Skin of body (tissue), 1 donor: ENCODE measurements at regions not wholly inside any gene's neighbourhood (a gene's known extent, or its start where the extent isn't known, plus 50 kb on each side); places are given as distances from the start of the nearest gene placed in this dataset.
A peak's percentile ranks its signal among the peaks of the same experiment; 100 is the strongest.

ENCODE experiments used
- DNase-seq: peaks from one replicate; lab custom pipeline; 2025; lab: John Stamatoyannopoulos, UW

DNA sequence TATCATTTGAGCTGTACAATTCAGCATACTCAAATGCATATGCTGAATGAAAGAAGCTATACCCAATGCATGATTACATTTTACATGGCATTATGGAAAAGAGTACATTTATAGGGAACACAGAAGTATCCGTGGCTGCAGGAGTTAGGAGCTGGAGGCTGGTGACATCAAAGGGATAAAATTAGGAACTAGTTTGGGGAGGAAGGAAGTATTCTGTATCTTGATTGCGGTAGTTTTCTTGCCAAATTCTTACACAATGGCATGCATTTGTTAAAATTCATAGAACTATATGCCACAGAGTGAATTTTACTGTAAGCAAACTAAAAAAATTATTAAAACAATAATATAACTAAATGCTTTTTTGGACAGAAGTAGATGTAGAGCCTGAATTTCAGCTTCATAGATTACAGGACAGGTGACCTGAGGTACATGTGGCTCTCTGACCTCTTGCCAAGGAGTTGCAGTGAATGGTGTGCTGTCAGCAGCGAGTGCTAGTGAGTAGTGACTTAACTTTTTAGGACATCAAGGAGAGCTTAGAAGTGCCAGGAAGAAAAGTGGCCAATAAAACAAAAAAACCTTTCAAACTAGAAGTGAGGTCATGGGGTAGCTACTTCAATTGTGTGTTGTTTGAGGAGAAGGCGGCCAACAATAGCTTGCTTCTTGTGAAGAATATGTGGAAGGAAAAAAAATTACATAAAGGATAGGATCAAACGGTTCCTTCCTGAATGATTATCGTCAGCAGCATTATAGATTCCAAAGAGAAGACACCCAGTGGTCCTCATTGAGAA, 514.9 kb upstream of the CLINT1 start:
- DNase-seq = no peak

DNA sequence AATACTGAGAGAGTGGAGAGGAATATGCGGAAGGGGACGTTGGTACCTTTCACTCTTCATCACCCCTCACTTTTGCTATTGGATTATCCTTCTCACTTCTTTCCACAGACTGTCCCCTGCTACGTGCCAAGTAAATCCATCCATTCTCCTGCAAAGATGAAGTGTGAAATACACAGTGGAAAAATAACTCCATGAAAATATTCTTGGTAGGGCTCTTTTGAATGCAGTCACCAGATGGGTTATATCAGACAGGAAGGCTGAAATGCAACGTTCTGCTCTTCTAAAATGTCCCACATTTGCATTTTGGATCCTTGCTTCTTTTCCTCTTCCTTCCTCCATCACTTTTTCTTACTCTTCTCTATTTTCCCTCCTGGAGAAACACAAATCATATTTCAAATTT, 510.3 kb upstream of the CLINT1 start:
- no peak for DNase-seq

DNA sequence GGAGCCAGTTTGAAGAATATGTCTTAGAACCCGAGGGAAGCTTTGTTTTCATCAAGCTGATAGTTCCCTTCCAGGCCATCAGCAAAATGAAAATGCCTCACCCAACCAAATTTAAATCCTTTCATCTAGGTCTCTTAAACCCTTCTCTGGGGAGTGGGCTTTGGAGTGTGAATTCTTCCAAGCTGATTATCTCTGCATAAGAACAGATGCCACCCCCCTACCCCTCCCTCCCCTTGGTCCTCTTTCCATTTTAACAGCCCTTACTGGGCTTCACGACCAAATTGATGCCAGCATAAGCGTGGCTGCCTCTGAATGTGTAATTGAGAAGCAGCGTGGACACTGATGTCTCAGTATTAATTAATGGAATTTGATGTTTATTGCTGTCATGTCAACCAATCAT, 509.7 kb upstream of the CLINT1 start:
- no peak for DNase-seq

DNA sequence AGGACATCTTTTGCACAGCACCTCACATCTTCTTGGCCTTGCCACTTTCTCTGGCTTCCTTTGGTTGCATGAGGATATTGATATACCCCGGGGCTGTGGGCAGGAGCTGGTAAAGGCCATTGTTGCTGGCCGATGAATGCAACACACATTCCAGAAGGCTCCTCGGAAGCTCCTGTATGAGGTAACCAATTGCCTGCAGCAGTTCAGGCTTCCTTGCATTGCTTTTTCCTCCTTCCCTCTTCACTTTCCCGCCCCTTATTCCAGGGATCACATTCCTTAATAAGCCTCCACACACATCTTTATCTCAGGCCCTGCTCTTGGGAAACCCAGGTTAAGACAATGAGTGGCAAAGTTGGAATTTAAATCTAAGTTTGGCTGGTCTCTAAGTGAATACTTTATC, 505.4 kb upstream of the CLINT1 start:
- no peak for DNase-seq

DNA sequence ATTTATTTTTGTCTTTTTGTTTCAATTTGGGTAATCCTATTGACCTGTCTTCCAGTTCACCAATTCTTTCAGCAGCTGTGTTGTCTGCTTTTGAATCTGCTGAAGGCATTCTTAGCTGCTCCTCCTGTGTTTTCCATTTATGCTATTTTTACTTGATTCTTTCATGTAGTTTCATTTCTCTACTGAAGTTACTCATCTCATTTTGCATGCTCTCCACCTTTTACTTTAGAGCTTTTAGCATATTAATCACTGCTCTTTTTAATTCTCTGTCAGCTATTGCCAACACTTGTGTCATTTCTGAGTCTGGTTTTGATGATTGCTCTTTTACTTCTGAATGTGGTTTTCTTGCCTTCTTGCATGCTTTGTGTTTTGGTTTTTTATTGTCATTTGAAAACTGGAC, 496.0 kb upstream of the CLINT1 start:
- DNase-seq = no peak

DNA sequence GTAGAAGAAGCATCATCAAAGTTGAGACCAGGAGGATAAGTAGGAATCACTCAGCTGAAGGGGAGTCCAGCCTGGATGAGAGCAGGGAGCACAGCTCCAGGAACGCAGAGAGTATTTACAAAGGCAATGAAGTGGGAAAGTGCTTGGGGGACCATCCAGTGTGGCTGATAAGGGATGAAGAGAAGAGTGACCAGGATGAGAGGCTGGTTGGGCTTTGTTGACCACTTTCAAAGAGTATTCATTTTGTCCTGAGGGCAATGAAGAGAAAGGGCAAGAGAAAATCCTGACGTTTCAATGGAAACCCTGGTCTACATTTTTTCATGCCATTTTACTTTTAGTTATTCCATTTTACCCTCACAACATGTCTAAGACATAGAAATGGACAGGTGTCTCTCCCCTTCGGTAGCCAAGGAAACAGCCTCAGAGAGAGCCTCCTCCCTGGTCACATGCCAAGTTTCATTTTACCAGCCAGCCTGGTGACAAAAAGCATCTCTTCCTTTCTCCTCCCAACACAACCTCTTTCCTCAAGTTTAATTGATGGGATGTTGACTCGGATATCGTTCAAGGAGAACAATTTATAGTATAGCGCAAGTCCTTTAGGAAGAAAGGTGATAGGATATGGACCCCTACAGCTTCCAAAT, 492.7 kb upstream of the CLINT1 start:
- DNase-seq = no peak

DNA sequence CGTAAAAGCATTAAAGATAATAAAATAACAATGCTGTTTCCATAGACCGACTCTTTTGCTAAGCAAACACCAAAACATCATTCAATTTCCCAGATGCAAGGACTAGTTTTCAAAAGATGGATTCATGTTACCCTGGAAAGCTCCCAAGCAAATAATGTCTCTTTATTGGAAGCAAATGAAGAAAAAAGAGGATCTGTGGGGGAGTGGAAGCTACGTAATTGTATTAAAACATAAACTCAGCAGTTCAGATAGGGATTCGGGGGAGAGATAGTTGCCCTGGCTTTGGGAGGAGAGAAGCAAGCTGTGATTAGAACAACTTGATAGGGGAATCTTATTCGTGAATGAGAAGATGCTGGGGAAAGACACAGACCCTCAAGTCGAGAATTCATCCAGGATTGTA, 491.0 kb upstream of the CLINT1 start:
- DNase-seq = peak; percentile 90

DNA sequence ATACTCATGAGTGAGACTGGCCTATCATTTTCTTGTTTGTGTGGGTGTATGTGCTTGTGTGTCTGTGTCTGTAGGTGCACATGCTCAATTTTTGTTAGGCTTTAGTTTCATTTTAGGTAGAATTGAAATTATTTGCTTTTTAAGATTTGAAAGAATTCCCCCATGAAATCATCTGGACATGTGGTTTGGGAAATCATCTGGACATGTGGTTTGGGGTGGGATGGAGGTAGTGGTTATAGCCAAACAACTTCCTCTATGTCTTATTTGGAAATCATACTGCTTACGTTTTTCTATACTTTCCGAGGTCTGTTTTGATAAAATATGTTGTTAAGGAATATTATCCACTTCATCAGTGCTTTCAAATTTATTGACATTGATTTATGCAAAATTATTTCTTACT, 485.4 kb upstream of the CLINT1 start:
- DNase-seq = no peak

DNA sequence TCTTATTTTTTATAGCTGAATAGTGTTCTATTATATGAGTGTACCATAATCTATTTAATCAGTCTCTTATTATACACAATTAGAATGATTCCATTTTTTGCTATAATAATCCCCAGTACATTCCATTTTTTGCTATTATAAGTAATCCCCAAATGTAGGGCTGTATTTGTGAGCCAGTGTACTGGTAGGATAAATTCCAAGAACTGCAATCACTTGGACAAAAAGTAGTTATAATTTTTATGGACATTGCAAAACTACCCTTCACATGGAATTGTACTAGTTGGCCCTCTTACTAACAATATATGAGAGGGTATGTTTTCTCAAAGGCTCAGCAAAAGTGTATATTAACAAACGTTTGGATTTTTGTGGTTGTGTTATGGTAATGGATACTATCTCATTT, 481.7 kb upstream of the CLINT1 start:
- no peak for DNase-seq

DNA sequence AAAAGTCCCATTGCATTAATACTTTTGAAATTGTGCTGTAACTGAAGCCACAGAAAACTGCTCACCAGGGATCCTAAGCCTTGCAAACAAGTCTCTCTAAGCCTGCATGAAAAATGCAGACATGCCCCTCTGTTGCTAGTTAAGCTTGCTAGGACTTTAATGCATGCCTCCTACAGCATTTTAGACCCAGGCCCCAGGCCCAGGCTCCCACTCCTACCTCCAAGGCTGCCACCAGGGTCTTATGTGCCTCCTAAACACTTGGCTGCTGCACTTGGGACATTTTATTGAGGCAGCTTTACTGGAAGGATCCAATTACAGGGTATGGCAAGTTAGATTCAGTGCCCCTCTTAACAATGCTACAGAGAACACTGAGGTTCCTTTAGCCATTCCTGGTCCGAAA, 467.3 kb upstream of the CLINT1 start:
- DNase-seq = no peak

DNA sequence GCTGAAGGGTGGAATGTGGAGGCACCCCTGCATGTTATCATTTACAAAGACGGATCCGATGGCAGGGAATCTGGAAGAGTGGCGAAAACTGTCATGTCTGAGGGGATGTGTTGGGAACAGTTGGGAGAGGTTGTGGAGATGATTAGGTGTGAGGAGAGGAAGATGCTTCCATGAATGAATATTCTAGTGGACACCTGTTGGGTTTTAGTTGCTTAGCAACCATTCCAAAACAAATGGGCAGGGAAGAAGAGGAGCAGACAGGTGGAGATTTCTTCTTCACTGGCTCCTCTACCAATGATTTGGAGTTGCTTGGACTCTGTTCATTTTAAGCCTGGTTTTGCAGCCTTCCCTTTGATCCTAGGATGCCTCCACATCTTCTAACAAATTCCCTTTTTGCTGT, 465.3 kb upstream of the CLINT1 start:
- DNase-seq = no peak

DNA sequence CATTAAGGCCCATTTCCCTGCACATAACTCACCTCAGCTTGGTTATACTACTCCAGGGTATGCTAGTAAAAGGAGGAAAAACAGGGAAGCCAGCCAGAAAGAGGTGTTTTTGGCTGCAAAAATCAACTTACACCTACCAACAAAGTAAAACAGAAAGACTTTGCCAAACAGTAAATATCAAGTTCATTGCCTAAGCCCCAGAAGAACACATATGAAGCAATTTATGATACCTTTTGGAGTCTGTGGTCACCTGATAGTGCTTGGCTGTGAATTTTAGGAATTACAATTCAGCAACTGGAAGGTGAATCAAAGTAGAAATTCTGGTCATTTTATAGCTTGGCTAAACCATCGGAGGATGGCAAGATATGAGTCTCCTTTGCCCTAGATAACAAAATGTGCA, 463.7 kb upstream of the CLINT1 start:
- DNase-seq = no peak

DNA sequence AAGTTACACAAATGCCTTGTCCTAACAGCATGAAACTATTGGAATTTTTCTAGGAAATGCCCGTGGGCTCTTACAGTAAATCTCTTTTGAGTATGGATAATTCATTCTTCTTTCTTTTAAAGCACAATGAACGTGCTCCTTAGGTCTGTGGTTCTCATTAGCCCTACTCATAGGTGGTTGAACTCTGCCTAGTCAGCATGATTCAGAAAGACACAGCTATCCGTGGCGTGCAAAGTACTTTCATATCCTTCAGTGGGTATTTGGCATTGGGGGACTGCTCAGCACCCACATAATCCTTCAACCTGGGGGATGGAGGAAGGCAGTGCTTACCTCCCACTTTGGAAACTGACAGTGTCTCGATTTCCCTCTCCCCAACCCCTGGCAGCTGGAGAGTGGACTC, 462.0 kb upstream of the CLINT1 start:
- no peak for DNase-seq

DNA sequence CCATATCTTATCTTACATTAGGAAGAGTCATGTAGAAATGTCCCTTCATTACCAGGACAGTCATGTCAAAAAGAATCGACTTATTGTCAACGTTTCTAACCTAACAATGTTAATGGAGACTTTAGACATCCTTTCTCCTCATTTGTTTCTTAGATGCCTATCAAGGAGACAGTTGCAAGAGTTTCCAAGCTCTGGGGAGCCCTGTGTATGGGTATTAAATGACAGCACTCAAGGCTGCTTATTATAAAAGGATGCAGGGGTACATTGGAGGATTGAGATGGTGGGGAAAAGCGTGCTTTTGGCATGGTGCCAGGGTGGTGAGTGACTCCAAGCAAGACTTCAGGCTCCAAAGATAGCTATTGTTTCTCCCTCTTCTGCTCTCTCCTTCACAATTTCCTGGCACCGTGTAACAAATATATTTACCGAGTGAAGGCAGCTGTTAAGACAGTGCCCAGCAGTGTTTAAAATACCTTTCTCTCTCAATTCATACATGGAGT, 461.3 kb upstream of the CLINT1 start:
- DNase-seq = no peak

DNA sequence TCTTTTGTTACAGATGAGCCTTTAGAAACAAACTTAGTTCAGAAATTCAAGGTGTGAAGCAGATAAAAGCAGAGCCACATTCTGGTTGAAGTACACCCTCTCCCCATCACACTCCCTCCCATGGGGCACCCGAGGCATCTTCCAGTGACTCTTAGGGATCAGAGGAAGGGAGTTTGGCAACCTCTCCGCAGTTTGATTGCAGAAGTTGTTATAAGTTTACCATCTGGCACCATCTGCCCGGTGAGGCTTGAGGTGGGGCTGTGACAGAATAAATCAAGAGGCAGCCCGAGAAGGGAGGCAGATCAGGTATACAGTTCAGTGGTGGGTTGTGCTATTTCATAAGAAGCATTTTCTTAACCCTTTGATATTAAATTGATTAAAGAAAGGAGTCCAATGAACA, 458.6 kb upstream of the CLINT1 start:
- no peak for DNase-seq

DNA sequence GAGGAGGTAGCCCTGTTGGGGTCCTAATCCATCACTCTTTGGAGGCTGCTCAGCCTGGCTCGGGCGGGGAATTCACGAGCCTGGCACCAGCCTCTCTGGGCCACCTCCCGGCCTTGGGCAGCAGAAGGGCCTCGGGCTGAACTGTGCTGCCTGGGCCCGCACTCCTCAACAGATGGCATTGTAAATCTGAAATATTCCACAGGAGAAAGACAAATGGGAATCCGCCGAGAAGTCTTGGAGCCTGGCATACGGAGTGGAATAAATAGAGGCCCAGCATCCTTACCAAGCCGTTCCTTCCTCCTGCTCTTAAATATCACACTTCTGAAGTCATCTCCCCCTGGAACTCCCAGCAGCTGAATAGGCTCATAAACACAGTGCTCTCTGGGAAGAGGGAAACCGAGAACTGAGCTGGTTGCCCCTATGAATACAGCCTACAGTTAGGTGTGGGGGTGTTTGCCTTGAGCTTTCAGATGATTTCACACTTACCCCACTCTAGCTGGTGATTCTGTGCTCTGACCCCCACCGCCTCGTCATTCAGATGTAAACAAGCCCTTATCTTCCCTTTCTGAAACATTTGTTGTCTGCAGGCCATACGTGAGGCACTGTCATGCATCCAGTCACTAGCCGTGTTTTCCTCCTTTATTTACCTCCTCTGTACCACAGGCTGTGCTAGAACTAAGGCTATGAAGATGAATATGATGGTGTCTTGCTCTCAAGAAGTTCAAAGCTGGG, 455.0 kb upstream of the CLINT1 start:
- DNase-seq = no peak

DNA sequence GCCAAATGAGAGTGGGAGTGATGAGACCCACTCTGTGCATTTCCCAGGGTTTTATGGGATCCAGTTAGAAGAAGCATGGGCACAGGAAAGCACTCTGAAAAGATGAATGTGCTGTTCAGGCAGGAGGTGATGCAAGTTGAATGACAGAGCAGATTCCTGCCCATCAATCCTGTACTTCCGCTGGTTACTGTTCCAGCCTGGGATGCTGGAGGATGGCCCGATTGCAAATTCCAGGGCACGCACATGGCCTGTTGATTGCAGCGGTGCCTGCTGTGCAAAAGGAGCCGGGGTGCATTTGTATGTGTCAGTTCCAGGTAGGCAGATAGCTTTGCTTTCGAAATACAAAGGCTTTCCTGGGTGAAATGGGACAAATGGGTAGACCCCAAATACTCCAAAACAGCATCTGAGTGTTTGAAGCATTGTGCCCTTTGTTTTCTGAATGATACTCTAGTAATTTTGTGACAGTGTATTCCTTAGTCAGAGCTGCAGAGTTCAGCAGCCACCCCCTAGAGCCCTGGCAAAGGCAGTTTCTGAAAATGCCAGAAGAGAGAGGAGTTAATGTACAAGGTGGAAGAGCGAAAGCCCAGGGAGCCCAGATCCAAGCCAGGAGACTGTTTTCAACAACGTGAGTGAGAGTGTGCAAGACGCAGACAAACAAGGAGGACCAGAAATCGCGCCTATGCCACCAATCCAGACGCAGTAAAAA, 454.2 kb upstream of the CLINT1 start:
- no peak for DNase-seq

DNA sequence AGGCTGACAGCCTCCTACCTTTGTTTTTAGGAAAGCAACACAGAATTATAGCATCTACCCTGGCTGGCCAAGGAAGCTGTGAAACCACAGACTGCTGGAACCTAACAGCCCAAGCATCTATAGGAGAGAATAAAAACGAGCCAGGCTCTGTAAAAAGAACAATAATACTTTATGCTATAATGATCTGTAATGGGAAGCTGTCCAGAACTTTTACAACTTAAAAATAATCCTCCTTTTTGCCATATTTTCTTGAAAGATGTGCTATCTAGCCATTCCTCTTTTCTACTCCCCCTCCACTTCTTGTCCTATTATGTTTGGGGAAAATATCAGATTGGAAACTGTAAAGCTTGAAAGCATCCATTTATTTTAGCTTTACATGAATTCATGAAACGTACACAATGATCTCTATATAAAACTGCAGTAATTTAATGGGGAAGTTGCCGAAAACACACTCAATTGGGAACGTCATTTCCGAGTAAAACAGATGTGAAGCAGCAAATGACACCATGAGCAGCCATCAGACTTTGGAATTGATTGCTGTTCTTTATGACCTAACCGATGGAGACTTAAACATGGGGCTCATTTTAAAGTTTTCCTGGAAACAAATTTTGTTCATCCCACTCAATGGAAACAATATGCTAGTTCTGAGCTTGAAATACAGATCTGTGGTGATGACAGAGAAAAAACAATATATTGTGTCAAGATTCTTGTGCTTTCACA, 450.3 kb upstream of the CLINT1 start:
- DNase-seq = peak; percentile 94

DNA sequence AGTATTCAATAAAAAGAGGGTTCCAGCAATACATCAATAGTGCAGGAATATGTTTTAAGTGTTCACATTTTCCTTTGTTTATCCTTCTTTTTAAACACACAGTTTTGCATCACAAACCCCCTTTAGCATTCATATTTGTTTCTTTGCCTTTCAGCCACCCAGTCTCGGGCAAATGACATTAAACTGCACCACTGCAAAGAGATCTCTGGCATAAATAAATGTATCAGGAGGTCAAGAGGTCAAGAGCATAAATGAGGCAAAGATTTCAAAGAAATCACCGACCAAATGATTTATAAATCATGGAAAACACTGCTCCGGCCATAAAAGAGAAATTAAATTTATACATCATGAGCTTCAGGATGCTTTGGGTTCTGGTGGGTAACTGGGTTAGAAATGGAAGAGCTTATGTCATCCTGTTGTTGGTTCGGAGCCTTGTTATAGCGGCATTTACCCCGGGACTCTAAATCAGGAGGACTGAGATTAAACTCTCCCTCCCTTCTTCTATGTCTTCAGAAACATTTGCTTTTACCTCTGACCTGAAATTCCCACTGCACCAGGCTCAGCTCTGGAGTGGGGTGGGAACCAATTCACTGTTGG, 449.6 kb upstream of the CLINT1 start:
- no peak for DNase-seq

DNA sequence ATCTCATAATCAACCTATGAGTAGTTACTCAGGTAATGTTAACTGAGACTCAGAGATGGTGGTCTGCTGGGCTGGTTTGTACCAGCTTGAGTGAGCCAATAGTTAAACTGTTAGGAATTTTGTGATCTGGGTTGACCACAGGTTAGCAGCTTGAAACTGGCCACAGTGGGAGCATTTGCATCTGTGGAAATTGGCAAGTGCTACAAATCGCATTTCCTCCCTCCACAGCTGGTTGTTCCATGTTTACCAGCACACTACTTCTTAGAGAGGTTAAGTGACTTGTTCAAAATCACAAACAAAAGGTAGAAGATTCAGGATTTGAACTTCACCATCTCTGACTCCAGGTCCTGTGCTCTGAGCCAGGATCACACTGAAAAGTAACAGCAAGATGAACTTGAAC, 446.9 kb upstream of the CLINT1 start:
- DNase-seq = no peak

DNA sequence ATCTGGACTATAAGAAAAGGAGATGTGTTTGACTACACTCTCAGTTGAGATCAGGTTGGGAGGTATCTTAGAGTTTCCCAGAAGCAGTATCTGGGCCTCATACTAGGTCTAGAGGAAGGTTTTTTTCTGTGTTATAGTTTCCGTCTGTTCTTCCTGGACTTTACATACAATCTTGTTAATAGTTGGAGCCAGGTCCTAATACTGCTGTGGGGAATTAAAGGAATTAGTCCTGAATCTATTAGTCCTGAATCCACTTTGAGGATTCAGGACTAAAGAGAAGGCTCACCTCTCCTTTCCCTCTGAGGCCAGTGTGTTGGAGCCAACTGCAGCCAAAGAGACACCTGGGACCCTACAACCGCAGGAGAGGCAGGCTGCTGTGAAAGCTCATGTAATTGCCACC, 445.7 kb upstream of the CLINT1 start:
- DNase-seq = no peak
